ENCODE measurements at regions not wholly inside any gene's neighbourhood (a gene's known extent, or its start where the extent isn't known, plus 50 kb on each side); places are given as distances from the start of the nearest gene placed in this dataset.

DNA sequence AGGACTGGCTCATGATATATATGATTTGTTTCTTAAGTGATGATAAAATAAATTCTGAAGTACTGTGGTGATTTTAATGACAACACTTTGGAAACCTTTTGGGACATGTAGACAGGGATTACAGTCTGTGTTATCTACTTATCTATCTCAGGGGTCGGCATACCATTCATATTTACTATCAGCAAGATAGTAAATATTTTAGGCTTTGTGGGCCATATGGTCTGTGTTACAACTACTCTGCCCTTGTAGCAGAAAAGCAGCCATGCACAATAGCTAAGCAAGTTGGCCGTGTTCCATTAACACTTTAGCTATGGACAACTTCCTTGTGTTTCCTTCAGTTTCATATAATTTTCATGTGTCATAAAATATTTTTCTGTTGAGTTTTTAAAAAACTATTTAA lies 97.8 kb upstream of the PRPS1L1 start:
- Histone ChIP-seq H3K27ac (no peak overlapping the region), H3K9me3 (no peaks in the 10 kb centered on the region), H3K4me3 (no peak overlapping the region), H3K4me2 (no peak overlapping the region), H3K4me1 (no peaks in the 10 kb centered on the region)
- no peak for DNase-seq (ENCODE audit: low read depth in 1 of 2, low spot score in 1 of 2)
- no peak for ATAC-seq
- ChIA-PET POLR2A (no interaction called here), CTCF (interaction anchor here (1.0 kb wide), 1 partner anchor 11 kb away, joined by 3 read pairs; no protein-coding TSS in a partner anchor)
- TF ChIP-seq POLR2AphosphoS2 (conservative IDR thresholded peaks at IDR 0.05; ENCODE audit: low read length) (no peak), HDAC2 (IDR thresholded peaks at IDR 0.05) (no peak), JUNB (IDR thresholded peaks at IDR 0.05) (no peak), TP53 (CRISPR knock-in tag; IDR thresholded peaks at IDR 0.05) (no peak), CEBPB (IDR thresholded peaks at IDR 0.05) (no peak), SREBF2 (IDR thresholded peaks at IDR 0.05) (no peak), HOXA7 (CRISPR knock-in tag; IDR thresholded peaks at IDR 0.05) (no peak), JUN (IDR thresholded peaks at IDR 0.05) (no peak), CHD2 (IDR thresholded peaks at IDR 0.05; ENCODE audit: low read length, partially characterized antibody) (no peak)
- TF ChIP-seq, protein P1, sequence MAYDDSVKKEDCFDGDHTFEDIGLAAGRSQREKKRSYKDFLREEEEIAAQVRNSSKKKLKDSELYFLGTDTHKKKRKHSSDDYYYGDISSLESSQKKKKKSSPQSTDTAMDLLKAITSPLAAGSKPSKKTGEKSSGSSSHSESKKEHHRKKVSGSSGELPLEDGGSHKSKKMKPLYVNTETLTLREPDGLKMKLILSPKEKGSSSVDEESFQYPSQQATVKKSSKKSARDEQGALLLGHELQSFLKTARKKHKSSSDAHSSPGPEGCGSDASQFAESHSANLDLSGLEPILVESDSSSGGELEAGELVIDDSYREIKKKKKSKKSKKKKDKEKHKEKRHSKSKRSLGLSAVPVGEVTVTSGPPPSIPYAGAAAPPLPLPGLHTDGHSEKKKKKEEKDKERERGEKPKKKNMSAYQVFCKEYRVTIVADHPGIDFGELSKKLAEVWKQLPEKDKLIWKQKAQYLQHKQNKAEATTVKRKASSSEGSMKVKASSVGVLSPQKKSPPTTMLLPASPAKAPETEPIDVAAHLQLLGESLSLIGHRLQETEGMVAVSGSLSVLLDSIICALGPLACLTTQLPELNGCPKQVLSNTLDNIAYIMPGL (CRISPR knock-in tag; IDR thresholded peaks at IDR 0.05; ENCODE audit: borderline replicate concordance), result no peak
- TF ChIP-seq, protein P2, sequence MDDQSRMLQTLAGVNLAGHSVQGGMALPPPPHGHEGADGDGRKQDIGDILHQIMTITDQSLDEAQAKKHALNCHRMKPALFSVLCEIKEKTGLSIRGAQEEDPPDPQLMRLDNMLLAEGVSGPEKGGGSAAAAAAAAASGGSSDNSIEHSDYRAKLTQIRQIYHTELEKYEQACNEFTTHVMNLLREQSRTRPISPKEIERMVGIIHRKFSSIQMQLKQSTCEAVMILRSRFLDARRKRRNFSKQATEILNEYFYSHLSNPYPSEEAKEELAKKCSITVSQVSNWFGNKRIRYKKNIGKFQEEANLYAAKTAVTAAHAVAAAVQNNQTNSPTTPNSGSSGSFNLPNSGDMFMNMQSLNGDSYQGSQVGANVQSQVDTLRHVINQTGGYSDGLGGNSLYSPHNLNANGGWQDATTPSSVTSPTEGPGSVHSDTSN (IDR thresholded peaks at IDR 0.05), result no peak
- TF ChIP-seq, protein P3, sequence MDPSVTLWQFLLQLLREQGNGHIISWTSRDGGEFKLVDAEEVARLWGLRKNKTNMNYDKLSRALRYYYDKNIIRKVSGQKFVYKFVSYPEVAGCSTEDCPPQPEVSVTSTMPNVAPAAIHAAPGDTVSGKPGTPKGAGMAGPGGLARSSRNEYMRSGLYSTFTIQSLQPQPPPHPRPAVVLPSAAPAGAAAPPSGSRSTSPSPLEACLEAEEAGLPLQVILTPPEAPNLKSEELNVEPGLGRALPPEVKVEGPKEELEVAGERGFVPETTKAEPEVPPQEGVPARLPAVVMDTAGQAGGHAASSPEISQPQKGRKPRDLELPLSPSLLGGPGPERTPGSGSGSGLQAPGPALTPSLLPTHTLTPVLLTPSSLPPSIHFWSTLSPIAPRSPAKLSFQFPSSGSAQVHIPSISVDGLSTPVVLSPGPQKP (IDR thresholded peaks at IDR 0.05; ENCODE audit: low read depth, low read length), result no peak
- TF ChIP-seq, protein P4, sequence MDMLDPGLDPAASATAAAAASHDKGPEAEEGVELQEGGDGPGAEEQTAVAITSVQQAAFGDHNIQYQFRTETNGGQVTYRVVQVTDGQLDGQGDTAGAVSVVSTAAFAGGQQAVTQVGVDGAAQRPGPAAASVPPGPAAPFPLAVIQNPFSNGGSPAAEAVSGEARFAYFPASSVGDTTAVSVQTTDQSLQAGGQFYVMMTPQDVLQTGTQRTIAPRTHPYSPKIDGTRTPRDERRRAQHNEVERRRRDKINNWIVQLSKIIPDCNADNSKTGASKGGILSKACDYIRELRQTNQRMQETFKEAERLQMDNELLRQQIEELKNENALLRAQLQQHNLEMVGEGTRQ (IDR thresholded peaks at IDR 0.05), result no peak
- TF ChIP-seq, protein P5, sequence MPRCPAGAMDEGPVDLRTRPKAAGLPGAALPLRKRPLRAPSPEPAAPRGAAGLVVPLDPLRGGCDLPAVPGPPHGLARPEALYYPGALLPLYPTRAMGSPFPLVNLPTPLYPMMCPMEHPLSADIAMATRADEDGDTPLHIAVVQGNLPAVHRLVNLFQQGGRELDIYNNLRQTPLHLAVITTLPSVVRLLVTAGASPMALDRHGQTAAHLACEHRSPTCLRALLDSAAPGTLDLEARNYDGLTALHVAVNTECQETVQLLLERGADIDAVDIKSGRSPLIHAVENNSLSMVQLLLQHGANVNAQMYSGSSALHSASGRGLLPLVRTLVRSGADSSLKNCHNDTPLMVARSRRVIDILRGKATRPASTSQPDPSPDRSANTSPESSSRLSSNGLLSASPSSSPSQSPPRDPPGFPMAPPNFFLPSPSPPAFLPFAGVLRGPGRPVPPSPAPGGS (IDR thresholded peaks at IDR 0.05), result no peak
- TF ChIP-seq, protein P6, sequence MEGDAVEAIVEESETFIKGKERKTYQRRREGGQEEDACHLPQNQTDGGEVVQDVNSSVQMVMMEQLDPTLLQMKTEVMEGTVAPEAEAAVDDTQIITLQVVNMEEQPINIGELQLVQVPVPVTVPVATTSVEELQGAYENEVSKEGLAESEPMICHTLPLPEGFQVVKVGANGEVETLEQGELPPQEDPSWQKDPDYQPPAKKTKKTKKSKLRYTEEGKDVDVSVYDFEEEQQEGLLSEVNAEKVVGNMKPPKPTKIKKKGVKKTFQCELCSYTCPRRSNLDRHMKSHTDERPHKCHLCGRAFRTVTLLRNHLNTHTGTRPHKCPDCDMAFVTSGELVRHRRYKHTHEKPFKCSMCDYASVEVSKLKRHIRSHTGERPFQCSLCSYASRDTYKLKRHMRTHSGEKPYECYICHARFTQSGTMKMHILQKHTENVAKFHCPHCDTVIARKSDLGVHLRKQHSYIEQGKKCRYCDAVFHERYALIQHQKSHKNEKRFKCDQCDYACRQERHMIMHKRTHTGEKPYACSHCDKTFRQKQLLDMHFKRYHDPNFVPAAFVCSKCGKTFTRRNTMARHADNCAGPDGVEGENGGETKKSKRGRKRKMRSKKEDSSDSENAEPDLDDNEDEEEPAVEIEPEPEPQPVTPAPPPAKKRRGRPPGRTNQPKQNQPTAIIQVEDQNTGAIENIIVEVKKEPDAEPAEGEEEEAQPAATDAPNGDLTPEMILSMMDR (IDR thresholded peaks at IDR 0.05), result no peak
- WGBS (ENCODE audit: missing lambda C conversion rate), result 66% methylated on average over 2 of the region's 2 CpGs
- FAIRE-seq, result no peak

DNA sequence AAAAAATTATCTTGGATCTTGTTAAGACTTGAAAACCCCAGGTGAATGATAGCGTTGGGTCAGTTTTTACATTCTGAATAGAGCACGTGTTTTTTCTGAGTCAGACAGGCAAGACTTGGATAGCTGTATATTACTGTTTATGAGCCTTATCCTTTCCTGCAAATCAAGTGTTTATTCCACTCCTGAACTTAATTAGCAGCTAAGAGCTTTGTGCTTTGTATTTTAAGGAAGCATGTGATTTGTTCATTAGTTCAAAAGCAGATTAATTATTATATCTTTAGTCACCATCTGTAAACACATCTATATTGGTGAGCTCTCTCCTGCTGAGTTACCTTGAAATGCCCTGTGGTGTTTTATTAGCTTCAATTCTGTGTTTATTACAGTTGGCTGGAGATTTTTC lies 98.6 kb upstream of the PRPS1L1 start:
- WGBS (ENCODE audit: missing lambda C conversion rate), result 66% methylated on average over 2 of the region's 2 CpGs
- no peak overlapping the region for H3K4me2 ChIP-seq
- no peaks in the 10 kb centered on the region for H3K4me1 ChIP-seq
- FAIRE-seq, result no peak
- CTCF ChIA-PET, result interaction anchor here (1.0 kb wide), 1 partner anchor 12 kb away, joined by 3 read pairs; no protein-coding TSS in a partner anchor
- TF ChIP-seq TFCP2L1 (CRISPR knock-in tag; IDR thresholded peaks at IDR 0.05), result no peak
- no peak for TF ChIP-seq FOSL2 (IDR thresholded peaks at IDR 0.05)
- no peak for TF ChIP-seq FOSL2 (CRISPR knock-in tag; IDR thresholded peaks at IDR 0.05)
- no peak for TF ChIP-seq RFX5 (IDR thresholded peaks at IDR 0.05)
- TF ChIP-seq ZC3H11A (IDR thresholded peaks at IDR 0.05), result no peak
- TF ChIP-seq EHMT2 (IDR thresholded peaks at IDR 0.05; ENCODE audit: low read depth), result no peak
- no peak for TF ChIP-seq RCOR1 (IDR thresholded peaks at IDR 0.05; ENCODE audit: low read depth, low read length)
- TF ChIP-seq NFE2L2 (conservative IDR thresholded peaks at IDR 0.05; ENCODE audit: low read length), result no peak
- TF ChIP-seq, protein P7, sequence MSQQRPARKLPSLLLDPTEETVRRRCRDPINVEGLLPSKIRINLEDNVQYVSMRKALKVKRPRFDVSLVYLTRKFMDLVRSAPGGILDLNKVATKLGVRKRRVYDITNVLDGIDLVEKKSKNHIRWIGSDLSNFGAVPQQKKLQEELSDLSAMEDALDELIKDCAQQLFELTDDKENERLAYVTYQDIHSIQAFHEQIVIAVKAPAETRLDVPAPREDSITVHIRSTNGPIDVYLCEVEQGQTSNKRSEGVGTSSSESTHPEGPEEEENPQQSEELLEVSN (IDR thresholded peaks at IDR 0.05; ENCODE audit: borderline replicate concordance, low read depth), result no peak
- no peak for TF ChIP-seq HEYL (CRISPR knock-in tag; IDR thresholded peaks at IDR 0.05)
- no peak for TF ChIP-seq CBX2 (IDR thresholded peaks at IDR 0.05; ENCODE audit: borderline replicate concordance, low read depth)
- no peak for TF ChIP-seq RARB (CRISPR knock-in tag; IDR thresholded peaks at IDR 0.05)
- no peak for TF ChIP-seq NR3C1 (IDR thresholded peaks at IDR 0.05)
- H3K9me3 ChIP-seq, result no peaks in the 10 kb centered on the region
- H3K4me3 ChIP-seq, result no peak overlapping the region
- H3K27ac ChIP-seq, result no peak overlapping the region
- POLR2A ChIA-PET, result no interaction called here
- no peak for ATAC-seq
- no peak for DNase-seq (ENCODE audit: low read depth in 1 of 2, low spot score in 1 of 2)
